A673 (cell line): ENCODE measurements at regions not wholly inside any gene's neighbourhood (a gene's known extent, or its start where the extent isn't known, plus 50 kb on each side); places are given as distances from the start of the nearest gene placed in this dataset.

ENCODE experiments used
- CTCF ChIP-seq: fragments of 300-800, 200-600 bp; sonication (generic); conservative IDR thresholded peaks from 2 replicates; pipeline ENCODE4 v1.5.1; 2017; ENCODE audit warnings: low read depth, mild to moderate bottlenecking, antibody characterized with exemption, low read length, moderate library complexity, mixed read lengths
- EZH2 ChIP-seq: fragments of 200-600 bp; sonication (generic); IDR thresholded peaks from 2 replicates; pipeline ENCODE4 v1.6.1; 2017; ENCODE audit warnings: borderline replicate concordance, low read depth, mild to moderate bottlenecking, mixed read lengths, antibody characterized with exemption, low read length; ENCODE audit not compliant: poor library complexity, severe bottlenecking

GRCh38 chr9:135019224-135019623 lies 68.2 kb upstream of the OLFM1 start:
- TF ChIP-seq CTCF (no peak), EZH2 (no peak)
